Fibroblast of pulmonary artery (primary cell): ENCODE measurements at regions not wholly inside any gene's neighbourhood (a gene's known extent, or its start where the extent isn't known, plus 50 kb on each side); places are given as distances from the start of the nearest gene placed in this dataset.

Source experiments
- DNase-seq: peaks from one replicate; pipeline ENCODE4 v3.0.0-alpha.2; 2010; ENCODE audit warnings: low read depth
- H3K4me3 ChIP-seq: replicated peaks from 2 replicates; pipeline ENCODE4 v1.5.1; 2011; ENCODE audit warnings: low read depth, mild to moderate bottlenecking, control low read depth, low read length, moderate library complexity
- TF ChIP-seq, protein P1 (sequence below): IDR thresholded peaks from 2 replicates; pipeline ENCODE4 v1.5.1; 2011; ENCODE audit warnings: mild to moderate bottlenecking, control low read depth, low read length, inconsistent platforms; ENCODE audit errors: missing control alignments

DNA sequence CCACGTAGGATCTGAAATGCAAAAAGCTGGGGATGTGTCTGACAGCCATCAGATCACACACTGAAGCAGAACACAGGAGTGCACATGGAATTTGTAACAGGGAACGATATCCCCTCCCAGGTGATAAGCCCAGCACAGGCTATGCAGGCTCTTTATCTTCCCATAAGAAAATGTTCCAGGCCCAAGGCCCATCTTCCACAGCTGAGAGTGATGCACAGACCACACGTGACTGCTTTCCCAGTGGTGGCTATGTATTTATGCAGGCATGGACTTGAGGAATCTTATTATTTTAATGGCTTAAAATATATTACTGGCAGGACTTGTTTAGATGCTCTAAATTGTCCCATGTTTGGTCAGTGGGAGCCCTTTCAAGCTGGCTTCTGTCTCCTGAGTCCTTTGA, 70.5 kb upstream of the AFF3 start:
- no peak overlapping the region for H3K4me3 ChIP-seq
- DNase-seq: no peak
- TF ChIP-seq, protein P1, sequence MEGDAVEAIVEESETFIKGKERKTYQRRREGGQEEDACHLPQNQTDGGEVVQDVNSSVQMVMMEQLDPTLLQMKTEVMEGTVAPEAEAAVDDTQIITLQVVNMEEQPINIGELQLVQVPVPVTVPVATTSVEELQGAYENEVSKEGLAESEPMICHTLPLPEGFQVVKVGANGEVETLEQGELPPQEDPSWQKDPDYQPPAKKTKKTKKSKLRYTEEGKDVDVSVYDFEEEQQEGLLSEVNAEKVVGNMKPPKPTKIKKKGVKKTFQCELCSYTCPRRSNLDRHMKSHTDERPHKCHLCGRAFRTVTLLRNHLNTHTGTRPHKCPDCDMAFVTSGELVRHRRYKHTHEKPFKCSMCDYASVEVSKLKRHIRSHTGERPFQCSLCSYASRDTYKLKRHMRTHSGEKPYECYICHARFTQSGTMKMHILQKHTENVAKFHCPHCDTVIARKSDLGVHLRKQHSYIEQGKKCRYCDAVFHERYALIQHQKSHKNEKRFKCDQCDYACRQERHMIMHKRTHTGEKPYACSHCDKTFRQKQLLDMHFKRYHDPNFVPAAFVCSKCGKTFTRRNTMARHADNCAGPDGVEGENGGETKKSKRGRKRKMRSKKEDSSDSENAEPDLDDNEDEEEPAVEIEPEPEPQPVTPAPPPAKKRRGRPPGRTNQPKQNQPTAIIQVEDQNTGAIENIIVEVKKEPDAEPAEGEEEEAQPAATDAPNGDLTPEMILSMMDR: no peak

- no peak overlapping the region for H3K4me3 ChIP-seq
- TF ChIP-seq, protein P1: no peak
- no peak for DNase-seq
Observed at GRCh38 chr2:100211521-100211920, 69.1 kb upstream of the AFF3 start.

DNA sequence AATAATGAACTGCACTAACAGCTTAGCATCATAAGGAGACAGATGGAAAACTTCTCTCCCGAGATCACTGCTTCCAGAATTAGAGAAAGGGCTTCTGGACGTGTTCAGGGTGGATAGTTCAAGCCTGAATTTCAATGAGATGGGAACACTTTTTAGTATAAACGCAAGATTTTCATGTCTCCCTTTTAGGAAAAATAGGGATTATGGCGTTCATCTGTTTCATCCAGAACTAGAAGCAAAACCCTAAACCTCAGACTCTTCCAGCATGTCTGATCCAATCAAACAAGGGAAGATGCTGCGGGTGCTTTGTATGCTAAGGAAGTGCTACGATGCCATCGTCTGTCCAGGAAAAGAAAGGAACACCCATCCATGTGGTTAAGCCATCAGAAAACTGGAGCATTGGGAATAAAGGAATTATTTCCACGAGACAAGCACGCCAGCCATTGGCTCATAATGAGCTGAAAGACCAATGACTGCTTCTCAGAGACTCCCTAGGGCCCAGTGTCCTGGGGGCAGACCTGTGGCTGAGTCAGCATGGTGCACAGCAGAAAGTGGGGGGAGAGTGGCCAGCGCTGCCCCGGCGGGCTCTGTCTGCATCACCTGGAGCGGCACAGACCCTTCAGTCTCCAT, 65.9 kb upstream of the AFF3 start:
- DNase-seq: no peak
- TF ChIP-seq, protein P1: no peak
- H3K4me3 ChIP-seq: no peak overlapping the region

DNA sequence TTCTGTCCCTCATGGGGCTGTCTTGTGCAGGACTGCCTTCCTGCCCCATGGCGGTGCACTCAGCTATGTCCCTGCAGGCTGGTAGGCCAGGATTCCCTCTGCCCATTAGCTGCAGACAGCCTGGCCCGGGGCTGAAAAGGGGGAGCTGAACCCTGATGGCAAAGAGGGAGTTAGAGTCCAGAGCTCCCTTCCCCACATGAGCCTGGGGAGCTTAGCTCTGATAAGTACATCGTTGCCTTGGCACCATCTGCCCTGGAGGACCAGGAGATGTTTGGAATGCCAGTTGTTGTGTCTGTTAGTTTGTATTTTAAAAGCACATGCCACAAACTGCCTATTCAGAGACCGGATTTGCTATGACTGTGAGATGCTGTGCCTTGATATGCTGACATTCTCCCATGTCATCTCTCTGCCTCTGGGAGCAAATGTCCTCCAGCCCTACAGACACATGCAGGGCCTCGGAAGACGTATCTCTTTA, 65.1 kb upstream of the AFF3 start:
- no peak for DNase-seq
- no peak overlapping the region for H3K4me3 ChIP-seq
- TF ChIP-seq, protein P1: no peak

GRCh38 chr2:100206731-100207255, 64.4 kb upstream of the AFF3 start:
- H3K4me3 ChIP-seq: no peak overlapping the region
- DNase-seq: no peak
- TF ChIP-seq, protein P1: no peak

DNA sequence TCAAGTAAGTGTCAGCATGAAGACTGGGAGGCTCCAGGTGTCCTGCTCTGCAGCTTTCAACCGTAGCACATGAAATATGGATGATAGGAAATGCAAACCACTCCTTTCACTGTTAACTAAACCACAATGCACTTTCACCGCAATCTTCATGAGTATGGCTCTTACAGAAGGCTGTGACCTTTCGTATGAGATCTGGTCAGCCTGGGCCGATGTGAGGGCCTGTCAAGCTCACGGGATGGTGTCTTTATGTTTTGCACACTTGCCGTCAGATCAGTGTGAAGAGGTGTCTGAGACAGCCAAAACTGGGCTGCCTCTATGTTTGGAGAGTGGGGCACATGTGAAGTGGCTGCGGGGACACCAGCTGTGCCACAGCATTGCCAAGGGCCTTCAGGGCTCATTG, 62.8 kb upstream of the AFF3 start:
- DNase-seq: no peak
- TF ChIP-seq, protein P1: no peak
- H3K4me3 ChIP-seq: no peak overlapping the region

GRCh38 chr2:100202567-100202966, 60.2 kb upstream of the AFF3 start:
- DNase-seq: no peak
- H3K4me3 ChIP-seq: no peak overlapping the region
- TF ChIP-seq, protein P1: no peak
